ENCODE measurements at regions not wholly inside any gene's neighbourhood (a gene's known extent, or its start where the extent isn't known, plus 50 kb on each side); places are given as distances from the start of the nearest gene placed in this dataset.

- DNase-seq (ENCODE audit: low read depth in 4 of 4, low spot score in 3 of 4) = no peak
Measured at GRCh38 chr12:58252914-58253313, 311.5 kb downstream of the ATP23 start.

- DNase-seq (ENCODE audit: low read depth in 4 of 4, low spot score in 3 of 4) = no peak
Measured at GRCh38 chr12:58253663-58254062, 312.3 kb downstream of the ATP23 start.

- DNase-seq (ENCODE audit: low read depth in 4 of 4, low spot score in 3 of 4) = no peak
Measured at GRCh38 chr12:58254463-58255100, 313.2 kb downstream of the ATP23 start.

GRCh38 chr12:58262796-58263195 is 321.4 kb downstream of the ATP23 start:
- no peak for DNase-seq (ENCODE audit: low read depth in 4 of 4, low spot score in 3 of 4)

- DNase-seq (ENCODE audit: low read depth in 4 of 4, low spot score in 3 of 4) = no peak
Measured at GRCh38 chr12:58263816-58264215, 322.4 kb downstream of the ATP23 start.

GRCh38 chr12:58268069-58268468 is 326.7 kb downstream of the ATP23 start:
- DNase-seq (ENCODE audit: low read depth in 4 of 4, low spot score in 3 of 4) = no peak

GRCh38 chr12:58269476-58269875 is 328.1 kb downstream of the ATP23 start:
- DNase-seq (ENCODE audit: low read depth in 4 of 4, low spot score in 3 of 4) = no peak

GRCh38 chr12:58270966-58271705 is 329.8 kb downstream of the ATP23 start:
- DNase-seq (ENCODE audit: low read depth in 4 of 4, low spot score in 3 of 4) = no peak

GRCh38 chr12:58272461-58272860 is 331.1 kb downstream of the ATP23 start:
- DNase-seq (ENCODE audit: low read depth in 4 of 4, low spot score in 3 of 4) = no peak

GRCh38 chr12:58277231-58277630 is 335.9 kb downstream of the ATP23 start:
- DNase-seq (ENCODE audit: low read depth in 4 of 4, low spot score in 3 of 4) = no peak

- no peak for DNase-seq (ENCODE audit: low read depth in 4 of 4, low spot score in 3 of 4)
Measured at GRCh38 chr12:58283553-58283952, 342.2 kb downstream of the ATP23 start.

- no peak for DNase-seq (ENCODE audit: low read depth in 4 of 4, low spot score in 3 of 4)
Measured at GRCh38 chr12:58285551-58285950, 344.2 kb downstream of the ATP23 start.

- no peak for DNase-seq (ENCODE audit: low read depth in 4 of 4, low spot score in 3 of 4)
Measured at GRCh38 chr12:58286353-58286752, 345.0 kb downstream of the ATP23 start.

- DNase-seq (ENCODE audit: low read depth in 4 of 4, low spot score in 3 of 4) = no peak
Measured at GRCh38 chr12:58288190-58288589, 346.8 kb downstream of the ATP23 start.

GRCh38 chr12:58291106-58291505 is 349.7 kb downstream of the ATP23 start:
- no peak for DNase-seq (ENCODE audit: low read depth in 4 of 4, low spot score in 3 of 4)

GRCh38 chr12:58293308-58293982 is 352.1 kb downstream of the ATP23 start:
- no peak for DNase-seq (ENCODE audit: low read depth in 4 of 4, low spot score in 3 of 4)

- no peak for DNase-seq (ENCODE audit: low read depth in 4 of 4, low spot score in 3 of 4)
Measured at GRCh38 chr12:58295268-58295667, 353.9 kb downstream of the ATP23 start.

- DNase-seq (ENCODE audit: low read depth in 4 of 4, low spot score in 3 of 4) = no peak
Measured at GRCh38 chr12:58296863-58297262, 355.5 kb downstream of the ATP23 start.

- DNase-seq (ENCODE audit: low read depth in 4 of 4, low spot score in 3 of 4) = no peak
Measured at GRCh38 chr12:58298803-58299202, 357.4 kb downstream of the ATP23 start.

- DNase-seq (ENCODE audit: low read depth in 4 of 4, low spot score in 3 of 4) = no peak
Measured at GRCh38 chr12:58299371-58299770, 358.0 kb downstream of the ATP23 start.

GRCh38 chr12:58301038-58301729 is 359.8 kb downstream of the ATP23 start:
- no peak for DNase-seq (ENCODE audit: low read depth in 4 of 4, low spot score in 3 of 4)
